ENCODE measurements at regions not wholly inside any gene's neighbourhood (a gene's known extent, or its start where the extent isn't known, plus 50 kb on each side); places are given as distances from the start of the nearest gene placed in this dataset.
"Not testable (repeated sequence)": the region's sequence is repeated elsewhere in the genome, so short reads cannot be mapped to it uniquely, and the experiment has no call there.

- no peak for DNase-seq (ENCODE audit: low spot score)
These were observed 59.7 kb downstream of the HMGB3 start for GRCh38 chrX:151042842-151043241.

GRCh38 chrX:151066373-151066772 lies 83.2 kb downstream of the HMGB3 start:
- not testable (repeated sequence) for DNase-seq (ENCODE audit: low spot score)

DNA sequence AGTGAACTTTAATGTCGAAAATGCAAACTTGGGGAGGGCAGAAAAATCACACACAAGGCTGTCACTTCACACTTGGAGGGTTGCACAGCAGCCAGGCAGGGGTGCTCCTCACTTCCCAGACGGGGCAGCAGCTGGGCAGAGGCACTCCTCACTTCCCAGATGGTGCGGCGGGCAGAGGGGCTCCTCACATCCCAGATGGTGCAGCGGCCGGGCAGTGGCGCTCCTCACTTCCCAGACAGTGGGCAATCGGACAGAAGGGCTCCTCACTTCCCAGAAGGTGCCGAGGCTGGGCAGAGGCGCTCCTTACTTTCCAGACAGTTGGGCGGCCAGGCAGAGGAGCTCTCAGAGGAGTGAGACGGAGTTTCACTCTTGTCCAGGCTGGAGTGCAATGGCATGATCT lies 90.6 kb downstream of the HMGB3 start:
- no peak for DNase-seq (ENCODE audit: low spot score)

- peak; percentile 21 for DNase-seq (ENCODE audit: low spot score)
These were observed 95.4 kb upstream of the GPR50 start for GRCh38 chrX:151081016-151081415.

- peak; percentile 83 for DNase-seq (ENCODE audit: low spot score)
These were observed 94.1 kb upstream of the GPR50 start for GRCh38 chrX:151082077-151082948.

GRCh38 chrX:151084454-151084853 lies 91.9 kb upstream of the GPR50 start:
- no peak for DNase-seq (ENCODE audit: low spot score)

DNA sequence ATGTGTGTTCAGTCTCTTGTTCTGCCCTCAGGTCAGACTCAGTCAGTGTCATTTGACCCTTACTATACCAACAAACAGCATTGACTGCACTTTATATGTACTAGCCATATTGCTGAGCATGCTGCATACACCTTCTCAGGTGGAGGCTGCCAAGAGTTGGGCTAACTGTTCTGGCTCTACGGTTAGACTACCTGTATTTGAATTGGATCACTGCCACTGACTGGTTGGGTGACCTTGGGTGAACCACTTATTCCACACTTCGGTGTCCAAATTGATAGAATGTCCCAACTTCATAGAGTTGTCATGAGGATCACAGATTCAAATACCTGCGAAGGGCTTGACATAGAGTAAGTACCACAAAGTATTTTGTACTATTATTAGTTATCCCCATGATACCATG lies 91.2 kb upstream of the GPR50 start:
- DNase-seq (ENCODE audit: low spot score), result no peak

DNA sequence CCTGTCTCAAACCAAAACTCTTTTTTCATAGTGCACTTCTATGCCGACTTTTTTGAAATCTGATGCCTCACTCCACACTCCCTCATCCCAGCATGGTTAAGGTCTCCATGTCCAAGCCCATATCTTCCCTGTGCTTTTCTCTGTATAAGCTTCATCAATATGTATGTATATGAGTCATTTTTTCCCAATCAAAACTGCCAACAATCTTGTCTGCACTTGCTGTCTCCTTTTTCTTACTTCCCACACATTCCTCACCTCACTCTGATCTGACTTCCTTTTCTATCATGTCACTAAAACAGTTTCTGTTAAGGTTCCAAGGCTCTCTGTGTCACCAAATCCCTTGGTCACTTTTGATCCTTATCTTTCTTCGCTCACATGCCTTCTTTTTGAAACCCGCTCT lies 88.2 kb upstream of the GPR50 start:
- DNase-seq (ENCODE audit: low spot score), result no peak

- DNase-seq (ENCODE audit: low spot score), result no peak
These were observed 77.4 kb upstream of the GPR50 start for GRCh38 chrX:151099001-151099400.

GRCh38 chrX:151100799-151101198 lies 75.6 kb upstream of the GPR50 start:
- no peak for DNase-seq (ENCODE audit: low spot score)

DNA sequence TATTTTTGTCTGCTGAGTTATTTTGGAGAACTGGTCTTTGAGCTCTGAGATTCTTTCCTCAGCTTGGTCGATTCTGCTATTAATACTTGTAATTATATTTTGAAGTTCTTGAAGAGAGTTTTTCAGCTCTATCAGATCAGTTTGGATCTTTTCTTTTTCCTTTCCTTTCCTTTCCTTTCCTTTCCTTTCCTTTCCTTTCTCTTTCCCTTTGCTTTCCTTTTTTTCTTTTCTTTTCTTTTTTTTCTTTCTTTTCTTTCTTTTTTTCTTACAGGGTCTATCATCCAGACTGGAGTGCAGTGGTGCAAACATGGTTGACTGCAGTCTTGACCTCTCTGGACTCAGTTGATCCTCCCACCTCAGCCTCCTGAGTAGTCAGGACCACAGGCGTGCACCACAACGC lies 63.2 kb upstream of the GPR50 start:
- DNase-seq (ENCODE audit: low spot score), result not testable (repeated sequence)
